IMR-90 (cell line): ENCODE measurements at regions not wholly inside any gene's neighbourhood (a gene's known extent, or its start where the extent isn't known, plus 50 kb on each side); places are given as distances from the start of the nearest gene placed in this dataset.

Source experiments
- ATAC-seq: fragments of 200-7000 bp; cut with Tn5 transposase; 2 replicates; pipeline ENCODE4 v1.9.1; 2020; ENCODE audit warnings: low read depth, mild to moderate bottlenecking, moderate library complexity
- BruUV-seq: library from RNA; stranded (reverse); fragments of 400-500 nt; replicated peaks from 2 replicates; lab custom pipeline; 2021; lab: Mats Ljungman, UMichigan
- CTCF ChIA-PET: fragments of 300-600 bp; formaldehyde crosslinking; extraction: SDS; loops from one replicate; lab custom pipeline; 2021; ENCODE audit warnings: antibody characterized with exemption; lab: Yijun Ruan, JAX
- POLR2A ChIA-PET: fragments of 300-600 bp; sonication (Branson Sonifier 250); formaldehyde crosslinking; loops from one replicate; lab custom pipeline; 2022; ENCODE audit warnings: antibody characterized with exemption; ENCODE audit not compliant: unreplicated experiment; lab: Charles Lee
- DNase-seq: peaks from one replicate; pipeline ENCODE4 v3.0.0; 2013
- H2AFZ ChIP-seq: replicated peaks from 2 replicates; pipeline ENCODE3; 2013; ENCODE audit warnings: low read length, mild to moderate bottlenecking; ENCODE audit not compliant: poor library complexity
- H2AK5ac ChIP-seq: 2 replicates; pipeline ENCODE4 v1.6.1; 2013; ENCODE audit warnings: low read depth, low read length, inconsistent platforms
- H2AK9ac ChIP-seq: replicated peaks from 2 replicates; pipeline ENCODE3; 2013; ENCODE audit warnings: mild to moderate bottlenecking, low read depth, low read length, moderate library complexity; ENCODE audit not compliant: poor library complexity
- H2BK120ac ChIP-seq: 2 replicates; pipeline ENCODE4 v1.6.1; 2013; ENCODE audit warnings: low read depth, low read length, inconsistent platforms
- H2BK15ac ChIP-seq: 3 replicates; pipeline ENCODE4 v1.6.1; 2013; ENCODE audit warnings: low read depth, low read length, inconsistent platforms
- H2BK20ac ChIP-seq: 2 replicates; pipeline ENCODE4 v1.6.1; 2013; ENCODE audit warnings: low read depth, mild to moderate bottlenecking, inconsistent platforms, low read length, moderate library complexity
- H2BK5ac ChIP-seq: 2 replicates; pipeline ENCODE4 v1.6.1; 2013; ENCODE audit warnings: mild to moderate bottlenecking, low read depth, low read length, inconsistent platforms; ENCODE audit not compliant: poor library complexity, severe bottlenecking
- H3K14ac ChIP-seq: replicated peaks from 2 replicates; pipeline ENCODE4 v1.6.1; 2013; ENCODE audit warnings: low read depth, low read length, inconsistent platforms
- H3K18ac ChIP-seq: 2 replicates; pipeline ENCODE4 v1.6.1; 2013; ENCODE audit warnings: low read depth, low read length, control low read depth
- H3K23ac ChIP-seq: 2 replicates; pipeline ENCODE4 v1.6.1; 2013; ENCODE audit warnings: low read depth, low read length, inconsistent platforms
- H3K27ac ChIP-seq: 2 replicates; pipeline ENCODE4 v1.5.1; 2013; ENCODE audit warnings: mild to moderate bottlenecking, control low read depth, low read length; ENCODE audit not compliant: insufficient read depth
- H3K27me3 ChIP-seq: 2 replicates; pipeline ENCODE4 v1.6.1; 2013; ENCODE audit warnings: low read length; ENCODE audit not compliant: control insufficient read depth, insufficient read depth
- H3K36me3 ChIP-seq: 2 replicates; pipeline ENCODE4 v1.6.1; 2013; ENCODE audit warnings: low read length, mixed read lengths; ENCODE audit not compliant: control insufficient read depth, insufficient read depth
- H3K4ac ChIP-seq: 2 replicates; pipeline ENCODE4 v1.6.1; 2013; ENCODE audit warnings: low read depth, low read length, inconsistent platforms
- H3K4me1 ChIP-seq: 2 replicates; pipeline ENCODE4 v1.6.1; 2013; ENCODE audit warnings: low read length, mixed read lengths; ENCODE audit not compliant: control insufficient read depth, insufficient read depth
- H3K4me2 ChIP-seq: 2 replicates; pipeline ENCODE4 v1.6.1; 2013; ENCODE audit warnings: low read depth, mild to moderate bottlenecking, control low read depth, low read length, moderate library complexity
- H3K4me3 ChIP-seq: 2 replicates; pipeline ENCODE4 v1.5.1; 2013; ENCODE audit warnings: low read depth, mild to moderate bottlenecking, control low read depth, low read length, moderate library complexity; ENCODE audit not compliant: insufficient read depth
- H3K56ac ChIP-seq: 2 replicates; pipeline ENCODE4 v1.6.1; 2013; ENCODE audit warnings: low read length, inconsistent platforms; ENCODE audit not compliant: insufficient read depth; ENCODE audit errors: extremely low read depth
- H3K79me1 ChIP-seq, 2 experiments: 2 replicates each; pipeline ENCODE4 v1.6.1; 2013; ENCODE audit warnings: low read length in 2 of 2, inconsistent platforms in 1 of 2, low read depth in 1 of 2
- H3K9ac ChIP-seq: 2 replicates; pipeline ENCODE4 v1.6.1; 2013; ENCODE audit warnings: low read depth, low read length, control low read depth
- H3K9me1 ChIP-seq: 2 replicates; pipeline ENCODE4 v1.6.1; 2013; ENCODE audit warnings: low read length, inconsistent platforms; ENCODE audit not compliant: insufficient read depth
- H3K9me3 ChIP-seq: 2 replicates; pipeline ENCODE4 v1.6.1; 2013; ENCODE audit warnings: low read length; ENCODE audit not compliant: control insufficient read depth, insufficient read depth
- H4K20me1 ChIP-seq: 2 replicates; pipeline ENCODE4 v1.6.1; 2013; ENCODE audit warnings: low read length, inconsistent platforms; ENCODE audit not compliant: insufficient read depth
- H4K5ac ChIP-seq: 2 replicates; pipeline ENCODE4 v1.6.1; 2013; ENCODE audit warnings: mild to moderate bottlenecking, low read depth, low read length, control low read depth
- H4K8ac ChIP-seq, 2 experiments: 2 replicates each; pipeline ENCODE4 v1.6.1; 2013; ENCODE audit warnings: low read depth in 2 of 2, low read length in 2 of 2, control low read depth in 1 of 2, inconsistent platforms in 1 of 2
- H4K91ac ChIP-seq: 2 replicates; pipeline ENCODE4 v1.6.1; 2013; ENCODE audit warnings: low read depth, low read length, inconsistent platforms; ENCODE audit not compliant: insufficient read depth
- BHLHE40 ChIP-seq: fragments of 150-350 bp; IDR thresholded peaks from 2 replicates; pipeline ENCODE4 v1.6.1; 2016; ENCODE audit warnings: mild to moderate bottlenecking, low read depth, low read length
- CEBPB ChIP-seq: IDR thresholded peaks from 2 replicates; pipeline ENCODE4 v1.6.1; 2012; ENCODE audit warnings: low read depth, low read length, improper control_type of control experiment
- CHD1 ChIP-seq: IDR thresholded peaks from 2 replicates; pipeline ENCODE4 v1.6.1; 2012; ENCODE audit warnings: low read depth, low read length, improper control_type of control experiment
- FOS ChIP-seq: fragments of 150-350 bp; IDR thresholded peaks from 2 replicates; pipeline ENCODE4 v1.6.1; 2016; ENCODE audit warnings: low read depth, low read length
- MAFK ChIP-seq: IDR thresholded peaks from 2 replicates; pipeline ENCODE4 v1.6.1; 2012; ENCODE audit warnings: low read depth, low read length, improper control_type of control experiment
- MAZ ChIP-seq: IDR thresholded peaks from 2 replicates; pipeline ENCODE4 v1.6.1; 2012; ENCODE audit warnings: low read depth, mild to moderate bottlenecking, low read length, improper control_type of control experiment, moderate library complexity, borderline replicate concordance
- MXI1 ChIP-seq: IDR thresholded peaks from 2 replicates; pipeline ENCODE4 v1.6.1; 2012; ENCODE audit warnings: low read depth, mild to moderate bottlenecking, low read length, moderate library complexity, borderline replicate concordance
- NFE2L2 ChIP-seq: fragments of 150-350 bp; IDR thresholded peaks from 2 replicates; pipeline ENCODE4 v1.6.1; 2016; ENCODE audit warnings: low read depth, mild to moderate bottlenecking, low read length
- POLR2A ChIP-seq: IDR thresholded peaks from 2 replicates; pipeline ENCODE4 v1.6.1; 2012; ENCODE audit warnings: mild to moderate bottlenecking, low read depth, low read length
- RAD21 ChIP-seq: IDR thresholded peaks from 2 replicates; pipeline ENCODE4 v1.6.1; 2012; ENCODE audit warnings: low read length, improper control_type of control experiment
- RCOR1 ChIP-seq: IDR thresholded peaks from 2 replicates; pipeline ENCODE4 v1.6.1; 2012; ENCODE audit warnings: mild to moderate bottlenecking, low read length, improper control_type of control experiment; ENCODE audit not compliant: insufficient replicate concordance
- RFX5 ChIP-seq: IDR thresholded peaks from 2 replicates; pipeline ENCODE4 v1.8.0; 2012; ENCODE audit warnings: low read depth, mild to moderate bottlenecking, low read length, moderate library complexity
- SMC3 ChIP-seq: fragments of 150-350 bp; IDR thresholded peaks from 2 replicates; pipeline ENCODE4 v1.6.1; 2016; ENCODE audit warnings: low read depth, mild to moderate bottlenecking, antibody characterized with exemption, low read length, moderate library complexity
- WGBS, 2 experiments: methylation state at CpG; one replicate each; pipeline versions ENCODE4 v1.1.5 to v1.1.7; 2013; ENCODE audit warnings: missing lambda C conversion rate in 2 of 2; ENCODE audit not compliant: insufficient read length in 1 of 2; ENCODE audit errors: extremely low coverage in 2 of 2; 5-methylcytosine and 5-hydroxymethylcytosine counted together
- dilution Hi-C: fragments of 300-500 bp; cut with HindIII; formaldehyde crosslinking; loops from one replicate; pipeline ENCODE4 v1.14.3; 2018; ENCODE audit warnings: low sequenced_read_pairs; ENCODE audit not compliant: unreplicated experiment
- in situ Hi-C: fragments of 300-500 bp; cut with MboI; formaldehyde crosslinking; loops from 3 replicates; pipeline ENCODE4 v1.14.3; 2019; ENCODE audit warnings: low sequenced_read_pairs, inconsistent platforms, mixed read lengths
- intact Hi-C: fragments of 100-400 bp; cut with micrococcal nuclease; formaldehyde crosslinking; loops from 2 replicates; pipeline ENCODE4 v1.10.0; 2022
- TF ChIP-seq, protein P1 (sequence below): fragments of 150-350 bp; IDR thresholded peaks from 2 replicates; pipeline ENCODE4 v1.6.1; 2017; ENCODE audit warnings: mild to moderate bottlenecking, antibody characterized with exemption, low read length, low read depth
- TF ChIP-seq, protein P2 (sequence below): conservative IDR thresholded peaks from 2 replicates; pipeline ENCODE4 v1.5.1; 2012; ENCODE audit warnings: mild to moderate bottlenecking, low read depth, low read length, improper control_type of control experiment
- TF ChIP-seq, protein P3 (sequence below): fragments of 150-350 bp; IDR thresholded peaks from 2 replicates; pipeline ENCODE4 v1.6.1; 2016; ENCODE audit warnings: low read depth, mild to moderate bottlenecking, low read length, moderate library complexity, borderline replicate concordance

DNA sequence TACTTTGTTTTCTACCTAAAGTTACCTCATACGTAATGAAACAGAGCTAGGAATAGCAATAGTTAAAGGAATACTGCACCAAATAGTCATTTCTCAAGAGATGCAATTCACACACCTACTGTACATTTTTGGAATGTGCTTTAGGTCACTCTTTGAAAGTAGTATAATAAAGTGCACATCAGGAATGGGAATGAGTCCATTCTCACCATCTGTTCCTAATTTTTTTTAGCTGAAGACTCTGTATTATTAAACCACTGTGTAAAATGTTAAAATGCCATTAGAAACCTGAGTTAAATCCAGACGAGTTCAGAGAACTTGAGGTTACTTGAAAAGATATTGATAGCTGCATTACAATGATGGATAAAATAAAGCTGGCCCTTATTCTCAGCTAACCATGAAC is 51.9 kb upstream of the EPHA7 start:
- Histone ChIP-seq H3K4me3 (no peak overlapping the region), H2BK20ac (no peak overlapping the region), H3K4me2 (no peak overlapping the region), H3K4ac (no peak overlapping the region), H4K5ac (no peak overlapping the region), H3K18ac (no peak overlapping the region), H4K8ac (no peak overlapping the region), H2BK120ac (no peak overlapping the region), H3K27me3 (no peaks in the 10 kb centered on the region), H3K9ac (no peak overlapping the region), H3K9me1 (no peaks in the 10 kb centered on the region), H3K79me1 (no peaks in the 10 kb centered on the region), H2AK5ac (no peak overlapping the region), H4K20me1 (no peaks in the 10 kb centered on the region), H3K56ac (no peak overlapping the region), H2BK5ac (no peak overlapping the region), H3K27ac (no peak overlapping the region), H3K4me1 (no peaks in the 10 kb centered on the region), H3K14ac (no peak overlapping the region), H2AFZ (no peak overlapping the region), H2AK9ac (no peak overlapping the region), H4K91ac (no peak overlapping the region), H3K9me3 (no peaks in the 10 kb centered on the region), H3K23ac (no peak overlapping the region), H3K36me3 (no peaks in the 10 kb centered on the region), H2BK15ac (no peak overlapping the region)
- CTCF ChIA-PET, result no interaction called here
- TF ChIP-seq SMC3, result no peak
- TF ChIP-seq RAD21, result no peak
- no peak for TF ChIP-seq POLR2A
- no peak for TF ChIP-seq BHLHE40
- TF ChIP-seq CEBPB, result no peak
- TF ChIP-seq, protein P1, sequence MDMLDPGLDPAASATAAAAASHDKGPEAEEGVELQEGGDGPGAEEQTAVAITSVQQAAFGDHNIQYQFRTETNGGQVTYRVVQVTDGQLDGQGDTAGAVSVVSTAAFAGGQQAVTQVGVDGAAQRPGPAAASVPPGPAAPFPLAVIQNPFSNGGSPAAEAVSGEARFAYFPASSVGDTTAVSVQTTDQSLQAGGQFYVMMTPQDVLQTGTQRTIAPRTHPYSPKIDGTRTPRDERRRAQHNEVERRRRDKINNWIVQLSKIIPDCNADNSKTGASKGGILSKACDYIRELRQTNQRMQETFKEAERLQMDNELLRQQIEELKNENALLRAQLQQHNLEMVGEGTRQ, result no peak
- TF ChIP-seq RFX5, result no peak
- no peak for TF ChIP-seq MAFK
- TF ChIP-seq MXI1, result no peak
- no peak for TF ChIP-seq MAZ
- TF ChIP-seq, protein P2, sequence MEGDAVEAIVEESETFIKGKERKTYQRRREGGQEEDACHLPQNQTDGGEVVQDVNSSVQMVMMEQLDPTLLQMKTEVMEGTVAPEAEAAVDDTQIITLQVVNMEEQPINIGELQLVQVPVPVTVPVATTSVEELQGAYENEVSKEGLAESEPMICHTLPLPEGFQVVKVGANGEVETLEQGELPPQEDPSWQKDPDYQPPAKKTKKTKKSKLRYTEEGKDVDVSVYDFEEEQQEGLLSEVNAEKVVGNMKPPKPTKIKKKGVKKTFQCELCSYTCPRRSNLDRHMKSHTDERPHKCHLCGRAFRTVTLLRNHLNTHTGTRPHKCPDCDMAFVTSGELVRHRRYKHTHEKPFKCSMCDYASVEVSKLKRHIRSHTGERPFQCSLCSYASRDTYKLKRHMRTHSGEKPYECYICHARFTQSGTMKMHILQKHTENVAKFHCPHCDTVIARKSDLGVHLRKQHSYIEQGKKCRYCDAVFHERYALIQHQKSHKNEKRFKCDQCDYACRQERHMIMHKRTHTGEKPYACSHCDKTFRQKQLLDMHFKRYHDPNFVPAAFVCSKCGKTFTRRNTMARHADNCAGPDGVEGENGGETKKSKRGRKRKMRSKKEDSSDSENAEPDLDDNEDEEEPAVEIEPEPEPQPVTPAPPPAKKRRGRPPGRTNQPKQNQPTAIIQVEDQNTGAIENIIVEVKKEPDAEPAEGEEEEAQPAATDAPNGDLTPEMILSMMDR, result no peak
- TF ChIP-seq FOS, result no peak
- no peak for TF ChIP-seq RCOR1
- TF ChIP-seq, protein P3, sequence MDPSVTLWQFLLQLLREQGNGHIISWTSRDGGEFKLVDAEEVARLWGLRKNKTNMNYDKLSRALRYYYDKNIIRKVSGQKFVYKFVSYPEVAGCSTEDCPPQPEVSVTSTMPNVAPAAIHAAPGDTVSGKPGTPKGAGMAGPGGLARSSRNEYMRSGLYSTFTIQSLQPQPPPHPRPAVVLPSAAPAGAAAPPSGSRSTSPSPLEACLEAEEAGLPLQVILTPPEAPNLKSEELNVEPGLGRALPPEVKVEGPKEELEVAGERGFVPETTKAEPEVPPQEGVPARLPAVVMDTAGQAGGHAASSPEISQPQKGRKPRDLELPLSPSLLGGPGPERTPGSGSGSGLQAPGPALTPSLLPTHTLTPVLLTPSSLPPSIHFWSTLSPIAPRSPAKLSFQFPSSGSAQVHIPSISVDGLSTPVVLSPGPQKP, result no peak
- no peak for TF ChIP-seq CHD1
- no peak for TF ChIP-seq NFE2L2
- intact Hi-C loops (no loop called here), in situ Hi-C loops (no loop called here), dilution Hi-C loops (no loop called here)
- no peak for ATAC-seq
- BruUV-seq, result no TSS peak
- no peak for DNase-seq
- WGBS, 2 experiments, result no CpG with 5 or more reads among the region's 2 CpGs
- POLR2A ChIA-PET, result no interaction called here
